Suprapubic skin (tissue), 3 donors: ENCODE measurements at regions not wholly inside any gene's neighbourhood (a gene's known extent, or its start where the extent isn't known, plus 50 kb on each side); places are given as distances from the start of the nearest gene placed in this dataset.

Source experiments
- POLR2AphosphoS5 ChIP-seq, 3 donors: sonication (generic); formaldehyde crosslinking; IDR thresholded peaks; one replicate each; pipeline ENCODE4 v1.6.1; 2017; ENCODE audit warnings: antibody characterized with exemption in 3 of 3
- TF ChIP-seq, protein P1 (sequence below), 2 donors: fragments of 200-600 bp in 1 of 2; fragments of 450-650 bp in 1 of 2; sonication (generic) in 1 of 2; IDR thresholded peaks; one replicate each; pipeline ENCODE4 v1.5.1; 2016 to 2019; ENCODE audit warnings: antibody characterized with exemption in 2 of 2, mild to moderate bottlenecking in 1 of 2, moderate library complexity in 1 of 2

DNA sequence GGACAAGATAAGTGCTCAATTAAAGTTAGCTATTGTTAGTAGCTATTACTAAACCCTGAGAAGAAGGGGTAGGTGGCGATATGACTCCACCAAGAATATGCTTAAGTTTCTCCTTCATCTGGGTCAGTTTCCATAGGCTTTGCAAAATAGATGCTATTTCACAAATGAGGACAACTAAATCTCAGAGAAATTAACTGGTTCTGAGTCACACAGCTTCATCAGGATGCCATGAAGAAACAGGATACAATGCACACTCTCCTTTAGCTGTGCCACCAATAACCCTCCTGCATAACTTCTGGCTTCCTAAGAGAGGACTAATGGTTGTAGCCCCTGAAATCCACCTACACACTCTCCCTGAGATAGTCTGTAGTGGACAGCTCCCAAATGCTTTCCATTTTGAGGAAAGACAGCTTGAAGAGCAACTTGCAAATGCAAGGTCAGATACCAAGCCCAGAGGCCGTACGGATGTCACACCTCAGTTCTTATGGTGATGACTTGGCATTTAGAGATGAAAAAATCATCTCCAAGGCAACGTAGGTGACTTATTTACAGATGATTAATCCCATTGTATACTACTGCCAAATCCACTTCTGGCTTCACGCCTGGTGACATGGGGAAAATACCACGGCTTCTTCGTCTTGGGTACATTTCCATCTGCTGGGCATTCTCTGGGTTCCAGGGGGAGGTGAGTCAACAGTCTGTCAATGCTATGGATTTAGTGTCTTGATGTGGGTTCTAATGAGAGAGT is 251.4 kb upstream of the IL12B start:
- TF ChIP-seq, protein P1, sequence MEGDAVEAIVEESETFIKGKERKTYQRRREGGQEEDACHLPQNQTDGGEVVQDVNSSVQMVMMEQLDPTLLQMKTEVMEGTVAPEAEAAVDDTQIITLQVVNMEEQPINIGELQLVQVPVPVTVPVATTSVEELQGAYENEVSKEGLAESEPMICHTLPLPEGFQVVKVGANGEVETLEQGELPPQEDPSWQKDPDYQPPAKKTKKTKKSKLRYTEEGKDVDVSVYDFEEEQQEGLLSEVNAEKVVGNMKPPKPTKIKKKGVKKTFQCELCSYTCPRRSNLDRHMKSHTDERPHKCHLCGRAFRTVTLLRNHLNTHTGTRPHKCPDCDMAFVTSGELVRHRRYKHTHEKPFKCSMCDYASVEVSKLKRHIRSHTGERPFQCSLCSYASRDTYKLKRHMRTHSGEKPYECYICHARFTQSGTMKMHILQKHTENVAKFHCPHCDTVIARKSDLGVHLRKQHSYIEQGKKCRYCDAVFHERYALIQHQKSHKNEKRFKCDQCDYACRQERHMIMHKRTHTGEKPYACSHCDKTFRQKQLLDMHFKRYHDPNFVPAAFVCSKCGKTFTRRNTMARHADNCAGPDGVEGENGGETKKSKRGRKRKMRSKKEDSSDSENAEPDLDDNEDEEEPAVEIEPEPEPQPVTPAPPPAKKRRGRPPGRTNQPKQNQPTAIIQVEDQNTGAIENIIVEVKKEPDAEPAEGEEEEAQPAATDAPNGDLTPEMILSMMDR (IDR thresholded peaks at IDR 0.05), result no peak
- TF ChIP-seq POLR2AphosphoS5 (IDR thresholded peaks at IDR 0.05), result no peak
